ENCODE measurements at regions not wholly inside any gene's neighbourhood (a gene's known extent, or its start where the extent isn't known, plus 50 kb on each side); places are given as distances from the start of the nearest gene placed in this dataset.
A peak's percentile ranks its signal among the peaks of the same experiment; 100 is the strongest.

DNA sequence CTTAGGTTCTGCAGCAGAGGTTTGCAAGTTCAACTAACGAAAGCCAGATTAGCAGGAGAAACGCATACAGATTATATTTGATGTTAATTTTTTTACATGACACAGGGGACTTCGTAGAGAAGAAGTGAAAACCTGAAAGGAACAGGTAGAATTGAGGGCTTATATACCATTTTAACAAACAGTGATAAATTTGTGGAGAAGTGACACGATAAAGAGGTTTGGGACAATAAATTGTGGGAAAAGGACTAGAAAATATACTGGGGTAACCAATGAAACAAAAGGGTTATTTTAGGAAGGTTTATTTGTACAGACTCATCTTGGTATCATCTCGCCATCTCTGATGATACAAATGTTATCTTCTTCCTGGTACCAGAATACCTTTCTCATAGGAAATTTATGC is 452.9 kb downstream of the SETD4 start:
- H3K4me3 ChIP-seq (ENCODE audit: low read length) = no peak overlapping the region
- TF ChIP-seq, protein P1, sequence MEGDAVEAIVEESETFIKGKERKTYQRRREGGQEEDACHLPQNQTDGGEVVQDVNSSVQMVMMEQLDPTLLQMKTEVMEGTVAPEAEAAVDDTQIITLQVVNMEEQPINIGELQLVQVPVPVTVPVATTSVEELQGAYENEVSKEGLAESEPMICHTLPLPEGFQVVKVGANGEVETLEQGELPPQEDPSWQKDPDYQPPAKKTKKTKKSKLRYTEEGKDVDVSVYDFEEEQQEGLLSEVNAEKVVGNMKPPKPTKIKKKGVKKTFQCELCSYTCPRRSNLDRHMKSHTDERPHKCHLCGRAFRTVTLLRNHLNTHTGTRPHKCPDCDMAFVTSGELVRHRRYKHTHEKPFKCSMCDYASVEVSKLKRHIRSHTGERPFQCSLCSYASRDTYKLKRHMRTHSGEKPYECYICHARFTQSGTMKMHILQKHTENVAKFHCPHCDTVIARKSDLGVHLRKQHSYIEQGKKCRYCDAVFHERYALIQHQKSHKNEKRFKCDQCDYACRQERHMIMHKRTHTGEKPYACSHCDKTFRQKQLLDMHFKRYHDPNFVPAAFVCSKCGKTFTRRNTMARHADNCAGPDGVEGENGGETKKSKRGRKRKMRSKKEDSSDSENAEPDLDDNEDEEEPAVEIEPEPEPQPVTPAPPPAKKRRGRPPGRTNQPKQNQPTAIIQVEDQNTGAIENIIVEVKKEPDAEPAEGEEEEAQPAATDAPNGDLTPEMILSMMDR (conservative IDR thresholded peaks at IDR 0.05; ENCODE audit: low read length) = no peak
- DNase-seq (ENCODE audit: low read depth) = no peak

DNA sequence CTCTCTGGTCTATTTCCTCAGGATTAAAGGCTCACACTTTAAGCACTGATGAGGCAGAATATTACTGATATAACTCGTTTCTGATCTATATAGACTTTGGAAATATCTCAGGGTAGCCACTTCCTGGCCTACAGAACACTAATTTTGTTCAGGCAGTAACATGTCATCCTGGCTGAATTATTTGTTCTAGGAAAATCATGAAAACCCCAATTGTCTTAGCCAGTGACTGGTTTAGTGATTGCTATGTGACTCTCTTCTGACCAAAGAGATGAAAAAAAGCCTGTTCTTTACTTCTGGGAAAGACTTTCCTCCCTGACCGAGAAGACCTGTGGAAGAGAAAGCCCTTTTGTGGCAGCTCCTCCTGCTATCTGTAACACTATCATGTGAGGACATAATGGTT is 453.7 kb downstream of the SETD4 start:
- H3K4me3 ChIP-seq (ENCODE audit: low read length) = no peak overlapping the region
- DNase-seq (ENCODE audit: low read depth) = no peak
- TF ChIP-seq, protein P1 (conservative IDR thresholded peaks at IDR 0.05; ENCODE audit: low read length) = no peak

DNA sequence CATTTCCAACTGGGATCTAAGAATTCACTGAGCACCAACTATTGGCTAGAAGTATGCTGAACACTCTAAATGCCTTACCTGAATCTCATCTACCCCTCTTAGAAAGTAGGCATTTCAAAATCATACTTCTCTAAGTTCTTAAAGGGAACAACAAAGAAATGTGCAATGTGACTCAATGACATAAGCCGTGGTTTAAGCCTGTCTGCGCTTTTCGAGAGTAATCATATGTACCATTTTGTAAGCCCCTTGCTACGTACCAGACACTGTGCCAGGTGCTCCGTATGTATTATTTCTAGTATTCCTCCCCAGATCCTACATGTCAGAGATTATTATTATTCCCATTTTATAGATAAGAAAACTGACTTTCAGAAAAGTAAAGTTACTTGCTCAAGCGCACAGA is 454.2 kb downstream of the SETD4 start:
- no peak overlapping the region for H3K4me3 ChIP-seq (ENCODE audit: low read length)
- TF ChIP-seq, protein P1 (conservative IDR thresholded peaks at IDR 0.05; ENCODE audit: low read length) = no peak
- DNase-seq (ENCODE audit: low read depth) = no peak

DNA sequence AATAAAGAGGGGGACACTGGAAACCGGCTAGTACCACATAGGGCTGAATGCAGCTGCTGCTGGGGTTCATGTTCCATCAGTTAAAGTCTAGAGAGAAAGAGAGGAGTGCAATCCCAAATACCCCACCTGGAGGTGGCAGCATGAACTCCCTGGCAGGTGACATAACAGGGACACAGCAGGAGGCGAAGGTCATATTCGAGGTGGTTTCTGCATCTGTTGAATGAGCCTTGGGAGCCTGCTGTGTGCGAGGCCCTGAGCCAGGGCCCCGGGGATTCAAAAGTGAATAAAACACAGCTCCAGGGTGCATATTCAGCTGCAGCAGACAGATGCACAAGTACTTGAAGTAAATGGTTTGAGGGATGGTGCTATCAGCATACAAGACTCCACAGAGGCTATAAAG is 456.8 kb downstream of the SETD4 start:
- no peak for DNase-seq (ENCODE audit: low read depth)
- no peak overlapping the region for H3K4me3 ChIP-seq (ENCODE audit: low read length)

DNA sequence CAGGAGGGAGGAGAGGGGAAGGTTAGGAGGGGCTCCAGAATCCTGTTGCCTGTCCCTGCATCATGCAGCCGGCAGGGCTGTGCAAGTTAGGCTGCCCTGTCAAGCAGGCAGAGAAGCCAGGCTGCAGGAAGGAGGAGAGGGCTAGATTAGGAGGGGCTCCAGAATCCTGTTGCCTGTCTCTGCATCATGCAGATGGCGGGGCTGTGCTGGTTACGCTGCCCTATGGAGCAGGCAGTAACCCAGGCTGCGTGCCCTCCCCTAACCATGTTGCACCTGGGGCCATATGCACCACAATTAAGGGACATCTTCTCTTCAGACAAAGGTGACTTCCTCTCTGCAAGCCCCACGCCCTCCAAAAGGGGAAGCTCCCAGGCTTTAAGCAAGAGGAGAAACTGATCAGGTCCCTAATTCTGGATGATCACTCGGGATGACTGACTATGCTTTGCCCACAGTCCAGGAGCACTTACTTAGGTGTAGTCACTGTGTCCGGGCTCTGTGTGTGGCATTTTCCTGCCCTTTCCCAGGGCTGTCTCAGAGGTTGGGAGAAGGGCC is 457.4 kb downstream of the SETD4 start:
- no peak overlapping the region for H3K4me3 ChIP-seq (ENCODE audit: low read length)
- TF ChIP-seq, protein P1 (conservative IDR thresholded peaks at IDR 0.05; ENCODE audit: low read length) = no peak
- no peak for DNase-seq (ENCODE audit: low read depth)

More for the DNA sequence above, 456.8 kb downstream of the SETD4 start:
- TF ChIP-seq, protein P1 (conservative IDR thresholded peaks at IDR 0.05; ENCODE audit: low read length) = no peak

DNA sequence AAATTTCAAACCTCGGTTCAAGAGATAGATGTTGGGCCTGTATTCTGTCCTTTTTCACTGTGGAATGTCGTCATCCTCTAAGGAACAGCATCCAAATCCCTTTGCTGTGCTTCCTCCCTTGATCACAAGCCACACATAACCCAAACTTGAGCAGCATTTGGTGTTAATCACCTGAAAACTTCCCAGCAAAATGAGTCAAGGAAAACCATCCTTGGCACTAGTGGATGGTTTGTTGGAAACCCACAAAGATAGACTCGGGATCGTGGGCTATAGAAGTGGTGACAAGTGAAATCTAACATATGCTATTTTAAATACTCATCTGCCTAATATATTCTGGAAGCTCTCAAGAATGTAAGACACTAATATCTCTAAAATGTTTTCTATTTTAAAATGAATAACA is 459.1 kb downstream of the SETD4 start:
- TF ChIP-seq, protein P1 (conservative IDR thresholded peaks at IDR 0.05; ENCODE audit: low read length) = no peak
- H3K4me3 ChIP-seq (ENCODE audit: low read length) = no peak overlapping the region
- DNase-seq (ENCODE audit: low read depth) = peak; percentile 65

DNA sequence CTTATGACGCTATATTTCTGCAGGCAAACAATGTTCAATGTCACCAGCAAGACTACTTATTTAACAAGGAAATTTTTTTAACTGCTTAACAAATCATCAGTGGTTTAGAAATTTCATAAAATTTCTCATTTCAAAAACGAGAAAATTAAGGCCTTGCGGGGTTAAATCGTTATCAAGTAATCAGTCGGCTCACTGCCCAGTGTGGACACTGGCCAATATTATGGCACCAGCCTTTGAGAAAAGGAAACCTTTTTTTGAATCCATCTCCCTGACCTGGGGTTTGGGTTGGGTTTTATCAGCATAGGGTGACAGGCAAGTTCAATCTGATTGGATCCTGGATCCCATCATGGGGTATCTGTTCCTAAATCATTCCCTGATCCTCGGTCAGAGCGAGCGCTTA is 461.2 kb downstream of the SETD4 start:
- no peak overlapping the region for H3K4me3 ChIP-seq (ENCODE audit: low read length)
- TF ChIP-seq, protein P1 (conservative IDR thresholded peaks at IDR 0.05; ENCODE audit: low read length) = no peak
- no peak for DNase-seq (ENCODE audit: low read depth)
